BLaER1 treated with 17β-estradiol and CSF1 and Interleukin-3, amounts not matched to agents 10 nM and 100 nM (cell line): ENCODE measurements at regions not wholly inside any gene's neighbourhood (a gene's known extent, or its start where the extent isn't known, plus 50 kb on each side); places are given as distances from the start of the nearest gene placed in this dataset.
A peak's percentile ranks its signal among the peaks of the same experiment; 100 is the strongest.

ENCODE experiments used
- H3K27ac ChIP-seq, 11 experiments: shearing (Covaris generic); formaldehyde crosslinking; 2 replicates each; pipeline ENCODE4 v1.8.1; 2022
- H3K27me3 ChIP-seq, 11 experiments: shearing (Covaris generic); formaldehyde crosslinking; 2 replicates each; pipeline ENCODE4 v1.8.1; 2022
- H3K36me3 ChIP-seq, 11 experiments: shearing (Covaris generic); formaldehyde crosslinking; 2 replicates each; pipeline ENCODE4 v1.8.1; 2022
- H3K4me1 ChIP-seq, 10 experiments: shearing (Covaris generic); formaldehyde crosslinking; 2 replicates each; pipeline ENCODE4 v1.8.1; 2022
- H3K4me2 ChIP-seq, 11 experiments: shearing (Covaris generic); formaldehyde crosslinking; 2 replicates each; pipeline ENCODE4 v1.8.1; 2022
- H3K4me3 ChIP-seq, 10 experiments: shearing (Covaris generic); formaldehyde crosslinking; 2 replicates each; pipeline ENCODE4 v1.8.1; 2022
- H3K9ac ChIP-seq, 11 experiments: shearing (Covaris generic); formaldehyde crosslinking; 2 replicates each; pipeline ENCODE4 v1.8.1; 2022
- H3K9me3 ChIP-seq, 11 experiments: shearing (Covaris generic); formaldehyde crosslinking; replicated peaks in 1 of 11; 2 replicates each; pipeline ENCODE4 v1.8.1; 2022
- H4K20me1 ChIP-seq, 11 experiments: shearing (Covaris generic); formaldehyde crosslinking; 2 replicates each; pipeline ENCODE4 v1.8.1; 2022
- Cebpa-rat ChIP-seq, 11 experiments: shearing (Covaris generic); IDR thresholded peaks; 2 replicates each; pipeline ENCODE4 v1.8.1; 2022

GRCh38 chr4:36891971-36892370 lies 352.6 kb upstream of the NWD2 start:
- H3K9me3 ChIP-seq = peaks cover 24 to 83% (median 61%) of the 10 kb centered on the region in 11 experiments
- no peak for TF ChIP-seq Cebpa-rat (IDR thresholded peaks at IDR 0.05)

GRCh38 chr4:36900446-36900987 lies 344.0 kb upstream of the NWD2 start:
- Histone ChIP-seq H3K4me3 (no peak overlapping the region), H3K36me3 (no peaks in the 10 kb centered on the region), H3K4me1 (no peaks in the 10 kb centered on the region), H4K20me1 (no peaks in the 10 kb centered on the region), H3K27me3 (no peaks in the 10 kb centered on the region), H3K9ac (no peak overlapping the region), H3K4me2 (no peak overlapping the region), H3K27ac (no peak overlapping the region), H3K9me3 (peaks cover 0 to 38% (median 17%) of the 10 kb centered on the region in 11 experiments; a peak in 16 of 22 replicates)
- TF ChIP-seq Cebpa-rat (IDR thresholded peaks at IDR 0.05) = no peak

More at GRCh38 chr4:36891971-36892370, 352.6 kb upstream of the NWD2 start:
- Histone ChIP-seq H3K27me3 (no peaks in the 10 kb centered on the region), H3K4me1 (no peaks in the 10 kb centered on the region), H3K9ac (no peak overlapping the region), H4K20me1 (no peaks in the 10 kb centered on the region), H3K4me3 (no peak overlapping the region), H3K27ac (no peak overlapping the region), H3K4me2 (no peak overlapping the region), H3K36me3 (peaks cover 0 to 11% (median 0%) of the 10 kb centered on the region in 11 experiments; a peak in 1 of 22 replicates)

GRCh38 chr4:36904823-36905222 lies 339.7 kb upstream of the NWD2 start:
- H4K20me1 ChIP-seq = no peaks in the 10 kb centered on the region
- no peak for TF ChIP-seq Cebpa-rat (IDR thresholded peaks at IDR 0.05)
- H3K9ac ChIP-seq = no peak overlapping the region

GRCh38 chr4:36914106-36914505 lies 330.4 kb upstream of the NWD2 start:
- Histone ChIP-seq H3K4me3 (no peak overlapping the region), H3K27me3 (no peaks in the 10 kb centered on the region), H4K20me1 (no peaks in the 10 kb centered on the region), H3K4me2 (no peak overlapping the region), H3K27ac (no peak overlapping the region), H3K9me3 (peaks cover 0 to 4% (median 0%) of the 10 kb centered on the region in 11 experiments; a peak in 1 of 22 replicates), H3K9ac (no peak overlapping the region), H3K4me1 (peaks cover 0 to 17% (median 3%) of the 10 kb centered on the region in 10 experiments; a peak in 10 of 20 replicates), H3K36me3 (no peaks in the 10 kb centered on the region)
- TF ChIP-seq Cebpa-rat (IDR thresholded peaks at IDR 0.05) = no peak

More at GRCh38 chr4:36904823-36905222, 339.7 kb upstream of the NWD2 start:
- no peaks in the 10 kb centered on the region for H3K4me1 ChIP-seq
- H3K4me3 ChIP-seq = no peak overlapping the region
- peaks cover 0 to 26% (median 9%) of the 10 kb centered on the region in 11 experiments; a peak in 13 of 22 replicates for H3K9me3 ChIP-seq
- H3K27me3 ChIP-seq = no peaks in the 10 kb centered on the region
- H3K27ac ChIP-seq = no peak overlapping the region
- H3K4me2 ChIP-seq = no peak overlapping the region
- no peaks in the 10 kb centered on the region for H3K36me3 ChIP-seq

GRCh38 chr4:36915717-36916116 lies 328.8 kb upstream of the NWD2 start:
- Histone ChIP-seq H3K9ac (no peak overlapping the region), H3K27me3 (no peaks in the 10 kb centered on the region), H3K27ac (no peak overlapping the region), H3K9me3 (no peaks in the 10 kb centered on the region), H3K4me1 (peaks cover 0 to 17% (median 3%) of the 10 kb centered on the region in 10 experiments; a peak in 10 of 20 replicates), H3K4me3 (no peak overlapping the region), H3K36me3 (no peaks in the 10 kb centered on the region), H4K20me1 (no peaks in the 10 kb centered on the region), H3K4me2 (no peak overlapping the region)
- TF ChIP-seq Cebpa-rat (IDR thresholded peaks at IDR 0.05) = no peak

GRCh38 chr4:36917413-36917812 lies 327.1 kb upstream of the NWD2 start:
- no peaks in the 10 kb centered on the region for H4K20me1 ChIP-seq
- no peak overlapping the region for H3K4me3 ChIP-seq
- H3K27ac ChIP-seq = peak overlapping the region in 4 of 11 experiments; percentile 15 to 47 (median 34); a peak in 7 of 22 replicates
- TF ChIP-seq Cebpa-rat (IDR thresholded peaks at IDR 0.05) = no peak
- no peak overlapping the region for H3K9ac ChIP-seq
- no peaks in the 10 kb centered on the region for H3K36me3 ChIP-seq
- peak overlapping the region in 5 of 11 experiments; percentile 12 to 52 (median 28); a peak in 6 of 22 replicates for H3K4me2 ChIP-seq
- no peaks in the 10 kb centered on the region for H3K9me3 ChIP-seq
- H3K27me3 ChIP-seq = no peaks in the 10 kb centered on the region
- H3K4me1 ChIP-seq = peaks cover 0 to 22% (median 5%) of the 10 kb centered on the region in 10 experiments; a peak in 15 of 20 replicates

- Histone ChIP-seq H3K4me3 (no peak overlapping the region), H3K4me2 (no peak overlapping the region), H3K36me3 (no peaks in the 10 kb centered on the region), H3K27ac (no peak overlapping the region), H3K27me3 (no peaks in the 10 kb centered on the region), H3K9ac (no peak overlapping the region), H3K4me1 (peaks cover 0 to 29% (median 8%) of the 10 kb centered on the region in 10 experiments; a peak in 15 of 20 replicates), H3K9me3 (no peaks in the 10 kb centered on the region), H4K20me1 (no peaks in the 10 kb centered on the region)
- no peak for TF ChIP-seq Cebpa-rat (IDR thresholded peaks at IDR 0.05)
Measured at GRCh38 chr4:36919721-36920120, 324.8 kb upstream of the NWD2 start.

- Histone ChIP-seq H3K9ac (no peak overlapping the region), H4K20me1 (no peaks in the 10 kb centered on the region), H3K36me3 (no peaks in the 10 kb centered on the region), H3K4me2 (no peak overlapping the region), H3K4me1 (peaks cover 5 to 44% (median 12%) of the 10 kb centered on the region in 10 experiments; a peak in 16 of 20 replicates), H3K27ac (no peak overlapping the region), H3K9me3 (no peaks in the 10 kb centered on the region), H3K27me3 (no peaks in the 10 kb centered on the region), H3K4me3 (no peak overlapping the region)
- no peak for TF ChIP-seq Cebpa-rat (IDR thresholded peaks at IDR 0.05)
Measured at GRCh38 chr4:36921476-36922216, 322.9 kb upstream of the NWD2 start.

- H4K20me1 ChIP-seq = no peaks in the 10 kb centered on the region
- peak overlapping the region in 5 of 11 experiments; percentile 48 to 74 (median 58); a peak in 10 of 22 replicates for H3K4me2 ChIP-seq
- H3K27me3 ChIP-seq = no peaks in the 10 kb centered on the region
- H3K9me3 ChIP-seq = peaks cover 0 to 32% (median 20%) of the 10 kb centered on the region in 11 experiments; a peak in 19 of 22 replicates
- no peaks in the 10 kb centered on the region for H3K36me3 ChIP-seq
- no peak overlapping the region for H3K9ac ChIP-seq
- H3K4me1 ChIP-seq = peaks cover 0 to 29% (median 23%) of the 10 kb centered on the region in 10 experiments; a peak in 16 of 20 replicates
- no peak overlapping the region for H3K4me3 ChIP-seq
- no peak for TF ChIP-seq Cebpa-rat (IDR thresholded peaks at IDR 0.05)
- no peak overlapping the region for H3K27ac ChIP-seq
Measured at GRCh38 chr4:36930562-36931111, 313.9 kb upstream of the NWD2 start.
